AG09319 (cell line): ENCODE measurements at regions not wholly inside any gene's neighbourhood (a gene's known extent, or its start where the extent isn't known, plus 50 kb on each side); places are given as distances from the start of the nearest gene placed in this dataset.
"Not testable (repeated sequence)": the region's sequence is repeated elsewhere in the genome, so short reads cannot be mapped to it uniquely, and the experiment has no call there.

Source experiments
- DNase-seq: peaks from one replicate; pipeline ENCODE4 v3.0.0-alpha.2; 2010; ENCODE audit warnings: low read depth; ENCODE audit errors: extremely low read depth
- TF ChIP-seq, protein P1 (sequence below): IDR thresholded peaks from 2 replicates; pipeline ENCODE4 v1.5.1; 2011; ENCODE audit warnings: low read depth, mild to moderate bottlenecking, inconsistent platforms, low read length, moderate library complexity

GRCh38 chr20:60785301-60785700 is 466.8 kb upstream of the CDH4 start:
- TF ChIP-seq, protein P1, sequence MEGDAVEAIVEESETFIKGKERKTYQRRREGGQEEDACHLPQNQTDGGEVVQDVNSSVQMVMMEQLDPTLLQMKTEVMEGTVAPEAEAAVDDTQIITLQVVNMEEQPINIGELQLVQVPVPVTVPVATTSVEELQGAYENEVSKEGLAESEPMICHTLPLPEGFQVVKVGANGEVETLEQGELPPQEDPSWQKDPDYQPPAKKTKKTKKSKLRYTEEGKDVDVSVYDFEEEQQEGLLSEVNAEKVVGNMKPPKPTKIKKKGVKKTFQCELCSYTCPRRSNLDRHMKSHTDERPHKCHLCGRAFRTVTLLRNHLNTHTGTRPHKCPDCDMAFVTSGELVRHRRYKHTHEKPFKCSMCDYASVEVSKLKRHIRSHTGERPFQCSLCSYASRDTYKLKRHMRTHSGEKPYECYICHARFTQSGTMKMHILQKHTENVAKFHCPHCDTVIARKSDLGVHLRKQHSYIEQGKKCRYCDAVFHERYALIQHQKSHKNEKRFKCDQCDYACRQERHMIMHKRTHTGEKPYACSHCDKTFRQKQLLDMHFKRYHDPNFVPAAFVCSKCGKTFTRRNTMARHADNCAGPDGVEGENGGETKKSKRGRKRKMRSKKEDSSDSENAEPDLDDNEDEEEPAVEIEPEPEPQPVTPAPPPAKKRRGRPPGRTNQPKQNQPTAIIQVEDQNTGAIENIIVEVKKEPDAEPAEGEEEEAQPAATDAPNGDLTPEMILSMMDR: no peak
- no peak for DNase-seq

- TF ChIP-seq, protein P1: no peak
- no peak for DNase-seq
Observed at GRCh38 chr20:60785785-60786184, 466.3 kb upstream of the CDH4 start.

GRCh38 chr20:60786686-60787217 is 465.3 kb upstream of the CDH4 start:
- DNase-seq: no peak
- TF ChIP-seq, protein P1: no peak

GRCh38 chr20:60787276-60787675 is 464.8 kb upstream of the CDH4 start:
- no peak for DNase-seq
- TF ChIP-seq, protein P1: no peak

GRCh38 chr20:60788070-60788469 is 464.0 kb upstream of the CDH4 start:
- TF ChIP-seq, protein P1: no peak
- DNase-seq: no peak

DNA sequence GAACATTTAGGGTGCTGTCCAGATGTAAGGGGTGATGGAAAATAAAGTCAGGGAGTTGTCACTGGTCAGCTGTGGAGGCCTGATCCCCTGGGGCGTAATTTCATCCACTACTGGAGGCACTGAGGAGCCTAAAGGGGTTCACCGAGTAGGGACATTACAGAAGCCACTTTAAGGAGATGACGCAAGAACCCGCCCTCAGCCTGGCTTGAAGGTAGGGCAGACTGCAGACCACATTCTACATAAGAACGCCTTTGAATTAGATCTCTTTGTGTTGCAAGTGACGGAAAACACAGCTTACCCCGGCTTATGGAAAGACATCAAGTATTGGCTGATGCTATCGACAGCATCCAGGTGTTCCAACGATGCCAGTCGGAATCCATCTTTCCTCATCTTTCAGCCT is 462.7 kb upstream of the CDH4 start:
- TF ChIP-seq, protein P1: no peak
- no peak for DNase-seq

- DNase-seq: not testable (repeated sequence)
Observed at GRCh38 chr20:60790339-60790738, 461.7 kb upstream of the CDH4 start.

DNA sequence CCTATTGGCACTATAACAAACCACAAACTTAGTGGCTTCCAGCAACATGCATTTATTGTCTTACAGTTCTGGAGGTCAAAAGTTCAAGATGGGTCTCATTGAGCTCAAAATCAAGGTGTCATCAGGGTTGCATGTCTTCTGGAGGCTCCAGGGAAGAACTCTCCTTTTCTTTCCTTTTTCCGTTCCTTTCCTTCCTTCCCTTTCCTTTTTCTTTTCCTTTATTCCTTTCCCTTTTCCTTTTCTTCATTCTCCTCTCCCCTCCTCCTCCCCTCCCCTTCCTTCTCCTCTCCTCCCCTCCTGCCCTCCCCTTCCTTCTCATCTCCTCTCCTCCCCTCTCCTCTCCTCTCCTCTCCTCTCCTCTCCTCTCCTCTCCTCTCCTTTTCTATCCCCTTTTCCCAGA is 460.2 kb upstream of the CDH4 start:
- DNase-seq: no peak
- TF ChIP-seq, protein P1: no peak
